AG10803 (cell line): ENCODE measurements at regions not wholly inside any gene's neighbourhood (a gene's known extent, or its start where the extent isn't known, plus 50 kb on each side); places are given as distances from the start of the nearest gene placed in this dataset.
"Not testable (repeated sequence)": the region's sequence is repeated elsewhere in the genome, so short reads cannot be mapped to it uniquely, and the experiment has no call there.

Experiments
- DNase-seq: peaks from one replicate; pipeline ENCODE4 v3.0.0; 2010; ENCODE audit warnings: low read depth
- H3K4me3 ChIP-seq: 2 replicates; pipeline ENCODE4 v1.5.1; 2011; ENCODE audit warnings: mild to moderate bottlenecking, low read length, control low read depth
- TF ChIP-seq, protein P1 (sequence below): conservative IDR thresholded peaks from 2 replicates; pipeline ENCODE4 v1.5.1; 2011; ENCODE audit warnings: mild to moderate bottlenecking, low read length, control low read depth, inconsistent platforms

- DNase-seq = no peak
- no peak overlapping the region for H3K4me3 ChIP-seq
- TF ChIP-seq, protein P1, sequence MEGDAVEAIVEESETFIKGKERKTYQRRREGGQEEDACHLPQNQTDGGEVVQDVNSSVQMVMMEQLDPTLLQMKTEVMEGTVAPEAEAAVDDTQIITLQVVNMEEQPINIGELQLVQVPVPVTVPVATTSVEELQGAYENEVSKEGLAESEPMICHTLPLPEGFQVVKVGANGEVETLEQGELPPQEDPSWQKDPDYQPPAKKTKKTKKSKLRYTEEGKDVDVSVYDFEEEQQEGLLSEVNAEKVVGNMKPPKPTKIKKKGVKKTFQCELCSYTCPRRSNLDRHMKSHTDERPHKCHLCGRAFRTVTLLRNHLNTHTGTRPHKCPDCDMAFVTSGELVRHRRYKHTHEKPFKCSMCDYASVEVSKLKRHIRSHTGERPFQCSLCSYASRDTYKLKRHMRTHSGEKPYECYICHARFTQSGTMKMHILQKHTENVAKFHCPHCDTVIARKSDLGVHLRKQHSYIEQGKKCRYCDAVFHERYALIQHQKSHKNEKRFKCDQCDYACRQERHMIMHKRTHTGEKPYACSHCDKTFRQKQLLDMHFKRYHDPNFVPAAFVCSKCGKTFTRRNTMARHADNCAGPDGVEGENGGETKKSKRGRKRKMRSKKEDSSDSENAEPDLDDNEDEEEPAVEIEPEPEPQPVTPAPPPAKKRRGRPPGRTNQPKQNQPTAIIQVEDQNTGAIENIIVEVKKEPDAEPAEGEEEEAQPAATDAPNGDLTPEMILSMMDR = no peak
Measured at GRCh38 chr5:92713335-92713743, 867.7 kb downstream of the NR2F1-AS1 start.

GRCh38 chr5:92711956-92712355 is 869.1 kb downstream of the NR2F1-AS1 start:
- no peak for DNase-seq
- no peak overlapping the region for H3K4me3 ChIP-seq
- TF ChIP-seq, protein P1 = no peak

DNA sequence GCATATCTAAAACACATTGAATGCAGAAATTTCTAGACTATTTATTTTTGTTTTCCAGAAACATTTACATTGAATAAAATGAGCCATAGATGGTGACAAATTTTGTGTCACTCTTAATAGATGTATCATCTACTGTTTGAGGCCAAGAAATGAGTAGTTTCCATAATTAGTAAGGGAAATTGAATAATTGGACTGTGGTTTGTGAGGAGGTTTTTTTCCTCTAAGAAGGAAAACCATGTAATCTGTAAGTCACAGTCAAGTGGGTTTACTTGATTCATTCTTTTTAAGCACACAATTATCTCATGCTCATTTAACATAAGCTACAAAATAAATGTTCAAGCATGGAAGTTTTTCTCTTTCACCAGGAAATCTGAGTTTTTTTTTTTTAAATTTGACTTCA is 876.4 kb downstream of the NR2F1-AS1 start:
- H3K4me3 ChIP-seq = no peak overlapping the region
- no peak for DNase-seq
- TF ChIP-seq, protein P1 = no peak

- DNase-seq = peak; percentile 5
- TF ChIP-seq, protein P1 = no peak
- no peak overlapping the region for H3K4me3 ChIP-seq
Measured at GRCh38 chr5:92703976-92704375, 877.0 kb downstream of the NR2F1-AS1 start.

GRCh38 chr5:92695123-92696003 is 885.7 kb downstream of the NR2F1-AS1 start:
- TF ChIP-seq, protein P1 = no peak

DNA sequence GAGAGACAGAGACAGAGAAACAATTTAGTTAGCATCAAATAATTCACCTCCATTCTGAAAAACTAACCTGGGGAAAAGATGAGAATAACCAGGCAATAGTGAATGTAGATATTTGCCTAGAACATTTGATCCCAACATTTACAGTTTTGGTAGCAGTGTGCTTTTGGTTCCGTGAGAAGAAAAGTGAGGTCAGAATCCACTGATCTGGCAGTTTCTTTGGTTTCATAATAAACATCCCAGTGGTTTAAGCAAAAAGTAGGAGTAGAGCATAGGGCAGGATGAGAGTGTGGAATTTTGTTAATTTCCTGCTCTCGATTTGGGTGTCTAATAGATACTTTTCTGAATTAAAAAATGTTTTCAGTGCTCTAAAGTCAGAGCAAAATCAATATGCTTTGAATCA is 887.0 kb downstream of the NR2F1-AS1 start:
- no peak overlapping the region for H3K4me3 ChIP-seq
- DNase-seq = no peak
- TF ChIP-seq, protein P1 = no peak

More at GRCh38 chr5:92695123-92696003, 885.7 kb downstream of the NR2F1-AS1 start:
- no peak overlapping the region for H3K4me3 ChIP-seq
- DNase-seq = no peak

GRCh38 chr5:92691955-92692354 is 889.1 kb downstream of the NR2F1-AS1 start:
- DNase-seq, H3K4me3 ChIP-seq: not testable (repeated sequence)
